ENCODE measurements at regions not wholly inside any gene's neighbourhood (a gene's known extent, or its start where the extent isn't known, plus 50 kb on each side); places are given as distances from the start of the nearest gene placed in this dataset.

DNA sequence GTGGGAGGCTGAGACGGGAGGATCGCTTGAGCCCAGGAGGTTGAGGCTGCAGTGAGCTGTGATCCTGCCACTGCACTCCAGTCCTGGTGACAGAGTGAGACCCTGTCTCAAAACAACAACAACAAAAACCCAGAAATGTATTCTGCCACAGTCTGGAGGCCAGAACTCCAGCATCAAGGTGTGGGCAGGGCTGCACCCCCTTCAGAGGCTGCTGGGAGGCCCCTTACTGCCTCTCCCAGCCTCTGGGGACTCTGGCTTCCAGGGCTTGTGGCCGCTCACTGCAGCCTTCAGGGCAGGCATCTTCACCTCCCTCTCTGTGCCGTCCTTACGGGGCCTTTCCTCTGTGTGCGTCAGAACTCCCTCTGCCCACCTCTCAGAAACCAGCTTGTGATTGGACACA is 209.4 kb upstream of the GSE1 start:
- DNase-seq (ENCODE audit: low spot score), result no peak

DNA sequence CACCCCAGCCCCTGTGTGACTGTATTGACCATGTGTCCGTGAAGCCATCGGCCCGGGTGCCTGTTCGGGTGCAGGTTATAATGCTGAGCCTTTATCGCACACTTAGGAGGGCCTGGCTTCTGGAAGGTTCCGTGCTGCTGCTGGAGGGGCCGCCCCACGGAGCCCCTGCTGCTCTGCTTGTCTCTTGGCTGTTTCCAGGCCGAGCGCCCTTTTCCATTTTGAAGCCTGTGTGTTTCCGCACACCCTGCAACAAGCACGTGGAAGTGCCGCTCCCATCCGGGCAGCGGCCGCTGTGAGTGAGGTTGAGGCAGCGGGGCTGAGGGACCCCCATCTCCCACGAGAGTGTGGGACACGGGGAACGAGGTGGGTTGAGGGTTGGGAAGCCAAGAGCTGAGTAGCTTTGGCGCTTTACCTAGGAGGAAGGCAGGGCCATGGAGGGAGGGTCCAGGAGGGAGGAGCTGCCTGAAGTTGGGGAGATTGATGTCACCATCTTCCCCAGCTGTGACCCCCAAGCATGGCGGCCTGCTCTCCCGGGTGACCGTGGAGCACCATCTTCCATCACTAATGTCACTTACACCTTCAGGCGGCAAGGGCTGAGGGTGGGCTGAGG is 200.1 kb upstream of the GSE1 start:
- DNase-seq (ENCODE audit: low spot score), result no peak

DNA sequence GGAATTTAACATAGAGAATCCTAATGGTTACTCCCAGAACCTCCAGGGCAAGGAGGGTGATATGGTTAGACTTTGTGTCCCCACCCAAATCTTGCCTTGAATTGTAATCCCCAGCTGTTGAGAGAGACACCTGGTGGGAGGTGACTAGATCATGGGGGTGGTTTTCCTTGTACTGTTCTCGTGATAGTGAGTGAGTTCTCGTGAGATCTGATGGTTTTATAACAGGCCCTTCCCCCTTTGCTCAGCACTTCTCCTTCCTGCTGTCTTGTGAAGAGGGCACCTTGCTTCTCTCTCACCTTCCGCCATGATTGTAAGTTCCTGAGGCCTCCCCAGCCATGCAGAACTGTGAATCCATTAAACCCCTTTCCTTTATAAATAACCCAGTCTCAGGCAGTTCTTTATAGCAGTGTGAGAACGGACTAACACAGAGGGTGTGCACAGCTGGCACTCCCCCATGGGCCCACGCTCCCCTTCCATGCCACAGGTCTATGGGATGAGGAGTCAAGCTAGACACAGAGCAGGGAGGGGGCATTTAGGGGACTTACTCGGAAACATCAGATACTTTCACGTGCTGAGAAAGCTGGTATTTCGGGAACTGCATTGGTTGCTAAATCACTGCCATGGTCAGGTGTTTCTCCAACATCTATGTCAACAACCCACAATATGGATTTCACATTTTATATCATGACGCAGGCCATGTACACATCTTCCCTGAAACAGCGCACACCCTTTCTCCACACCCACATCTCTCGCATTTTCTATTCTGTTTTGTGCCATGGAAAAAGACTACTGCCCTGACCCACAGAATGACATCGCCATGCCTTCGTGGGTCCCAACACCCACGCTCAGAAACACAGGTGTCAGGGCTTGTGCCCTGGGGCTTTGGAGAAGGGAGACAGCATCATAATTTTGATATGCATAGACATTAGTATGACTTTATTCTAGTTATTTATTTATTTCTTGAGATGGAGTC is 199.1 kb upstream of the GSE1 start:
- no peak for DNase-seq (ENCODE audit: low spot score)

DNA sequence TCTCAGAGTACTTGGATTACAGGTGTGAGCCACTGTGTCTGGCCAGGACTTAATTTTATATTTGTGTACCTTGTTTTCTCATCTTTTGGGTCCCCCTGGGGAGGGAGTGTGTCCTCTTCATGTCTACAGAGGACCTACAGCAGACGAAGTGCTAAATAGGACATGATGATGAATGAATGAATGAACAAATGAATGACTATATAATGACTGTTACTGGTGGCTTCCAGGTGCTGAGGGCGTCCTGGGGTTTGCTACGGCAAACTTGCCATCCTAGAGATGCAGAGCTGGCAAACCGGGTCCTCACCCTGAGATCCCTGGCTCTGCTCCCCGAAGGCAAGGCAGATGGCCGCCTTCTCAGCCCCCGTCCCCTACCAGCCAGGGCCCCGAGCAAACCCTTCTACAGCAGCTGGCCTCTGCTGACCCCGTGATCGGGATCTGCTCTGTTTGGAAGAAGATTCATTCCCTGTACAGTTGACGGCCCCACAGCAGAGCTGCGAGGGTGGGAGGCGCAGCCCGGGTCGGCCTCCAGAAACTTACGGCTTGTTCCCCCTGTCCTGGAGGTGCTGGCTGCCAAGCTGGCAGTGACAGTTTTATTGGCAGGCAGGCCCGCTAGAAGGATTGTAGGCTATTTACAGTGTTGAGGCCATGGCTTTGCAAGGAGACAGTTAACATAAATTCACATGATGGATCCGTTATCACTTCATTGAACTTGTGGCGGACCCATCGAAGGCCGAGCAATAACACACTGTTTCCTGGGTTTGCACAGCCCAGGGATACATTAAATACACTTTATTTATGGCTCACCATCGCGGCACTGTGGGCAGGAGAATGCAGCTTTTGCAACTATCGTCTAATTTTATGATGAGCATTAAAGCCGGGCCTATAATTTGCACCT is 197.7 kb upstream of the GSE1 start:
- no peak for DNase-seq (ENCODE audit: low spot score)

DNA sequence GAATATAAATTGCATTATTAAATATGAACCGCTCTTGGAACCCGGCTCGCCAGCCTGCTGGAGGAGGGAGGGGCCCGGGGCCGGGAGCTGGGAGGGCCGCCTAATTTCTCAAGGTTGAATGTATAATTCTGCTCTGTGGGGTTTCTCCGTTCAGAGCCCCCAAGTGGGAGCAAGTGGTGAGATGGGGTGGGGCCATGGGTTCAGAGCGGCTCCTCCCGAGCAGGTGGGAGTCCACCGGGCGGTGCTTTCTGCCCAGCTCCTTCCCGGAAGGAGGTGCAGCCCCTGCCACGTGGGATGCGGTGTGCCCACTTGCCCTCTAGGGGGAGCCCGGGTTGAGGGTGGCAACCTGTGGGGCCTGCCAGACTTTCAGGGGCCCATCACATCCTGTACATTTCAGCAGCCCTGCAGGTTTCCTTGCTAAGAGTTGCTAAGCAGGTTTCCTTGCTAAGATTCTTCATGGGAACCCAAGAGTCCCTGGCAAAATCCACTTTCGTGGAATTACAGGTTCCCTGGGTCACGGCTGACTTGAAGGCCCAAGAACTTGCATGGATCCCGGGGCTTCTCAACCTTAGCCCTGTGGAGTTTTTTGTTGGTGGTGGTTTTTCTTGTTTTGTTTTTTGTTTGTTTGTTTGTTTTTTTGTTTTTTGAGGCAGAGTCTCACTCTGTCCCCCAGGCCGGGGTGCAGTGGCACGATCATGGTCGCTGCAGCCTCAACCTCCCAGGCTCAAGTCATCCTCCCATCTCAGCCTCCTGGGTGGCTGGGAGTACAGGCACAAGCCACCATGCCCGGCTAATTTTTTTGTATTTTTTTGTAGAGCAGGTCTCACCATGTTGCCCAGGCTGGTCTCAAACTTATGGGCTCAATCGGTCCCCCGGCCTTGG is 196.7 kb upstream of the GSE1 start:
- DNase-seq (ENCODE audit: low spot score), result peak; percentile 73

DNA sequence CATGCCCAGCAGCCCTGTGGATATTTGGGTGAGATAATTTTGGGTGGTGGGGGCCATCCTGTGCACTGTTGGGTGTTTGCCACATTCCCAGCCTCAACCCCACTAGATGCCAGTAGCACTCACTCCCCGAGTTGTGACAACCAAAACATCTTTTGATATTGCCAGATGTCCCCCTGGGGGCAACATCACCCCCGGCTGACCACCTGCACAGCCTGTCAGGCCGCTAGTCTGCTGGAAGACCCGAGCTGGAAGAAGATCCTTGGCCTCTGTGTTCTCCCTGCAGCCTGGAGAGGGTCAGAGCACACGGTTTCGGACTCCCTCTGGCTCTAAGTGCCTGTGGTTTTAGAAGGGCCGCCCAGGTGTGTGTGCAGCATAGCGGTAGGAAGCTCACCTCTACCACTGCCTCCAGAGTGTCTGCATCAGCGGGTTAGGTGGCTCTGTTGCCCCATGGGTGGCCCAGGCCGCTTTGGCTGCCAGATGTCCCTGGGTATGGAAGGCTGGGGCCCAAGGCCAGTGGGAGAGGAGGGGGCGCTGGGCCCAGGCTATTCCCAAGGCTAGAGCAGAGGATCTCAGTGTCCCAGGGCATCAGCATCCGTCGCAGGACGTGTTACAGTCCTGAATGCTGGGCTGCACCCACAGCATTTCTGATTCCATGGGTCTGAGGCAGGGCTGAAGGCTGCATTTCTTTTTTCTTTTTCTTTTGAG is 195.8 kb upstream of the GSE1 start:
- no peak for DNase-seq (ENCODE audit: low spot score)

DNA sequence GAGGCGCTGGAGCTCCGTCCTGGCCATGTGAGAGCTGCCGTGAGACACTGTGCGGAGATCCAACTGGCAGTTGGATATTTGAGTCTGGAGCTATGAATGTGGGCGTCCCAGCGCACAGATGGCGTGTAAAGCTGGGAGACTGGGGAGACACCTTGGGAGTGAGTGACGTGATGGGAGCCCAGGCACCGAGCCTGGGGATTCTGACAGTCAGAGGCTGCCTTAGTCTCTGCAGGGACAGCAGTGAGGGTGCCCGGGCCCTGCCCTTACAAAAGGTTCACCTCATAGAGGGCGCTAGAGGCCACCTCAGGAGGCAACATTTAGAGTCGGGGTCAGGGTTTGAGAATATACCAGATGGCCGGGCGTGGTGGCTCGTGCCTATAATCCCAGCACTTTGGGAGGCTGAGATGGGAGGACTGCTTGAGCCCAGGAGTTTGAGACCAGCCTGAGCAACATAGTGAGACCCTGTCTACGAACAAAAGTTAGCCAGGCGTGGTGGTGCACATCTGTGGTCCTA is 194.1 kb upstream of the GSE1 start:
- no peak for DNase-seq (ENCODE audit: low spot score)

DNA sequence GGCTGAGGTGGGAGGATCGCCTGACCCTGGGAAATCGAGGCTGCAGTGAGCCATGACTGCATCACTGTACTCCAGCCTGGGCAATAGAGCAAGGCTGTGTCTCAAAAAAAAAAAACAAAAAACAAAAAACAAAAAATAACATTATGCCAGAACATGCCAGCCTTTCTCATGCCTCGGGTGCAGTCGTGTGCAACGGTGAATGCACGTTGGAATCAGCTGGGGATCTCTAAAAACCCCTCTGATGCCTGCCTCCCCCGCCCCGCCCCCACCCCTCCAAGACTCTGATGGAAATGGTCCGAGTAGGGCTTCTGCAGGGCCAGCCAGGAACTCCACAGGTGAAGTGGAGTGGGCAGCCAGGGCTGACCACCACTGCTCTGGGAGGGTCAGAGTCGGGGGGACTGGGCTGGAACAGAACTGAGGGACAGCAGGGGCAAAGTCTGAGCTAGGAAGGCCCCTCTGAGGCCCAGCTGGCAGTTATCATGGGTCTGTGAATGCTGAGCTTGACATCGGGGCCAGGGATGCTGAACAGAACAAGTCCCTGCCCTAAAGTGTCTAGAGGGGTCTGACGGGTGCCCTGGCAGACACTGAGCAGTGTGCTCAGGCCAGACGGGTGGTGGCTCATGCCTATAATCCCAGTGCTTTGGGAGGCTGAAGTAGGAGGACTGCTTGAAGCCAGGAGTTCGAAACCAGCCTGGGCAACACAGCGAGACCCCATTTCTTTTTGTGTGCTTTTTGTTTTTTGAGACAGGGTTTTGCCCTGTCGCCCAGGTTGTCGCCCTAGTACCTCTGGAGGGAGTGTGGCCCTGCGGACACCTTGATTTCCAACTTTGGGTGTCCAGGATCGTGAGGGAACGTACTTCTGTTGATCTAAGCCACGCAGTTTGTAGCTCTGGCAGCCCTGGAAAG is 193.4 kb upstream of the GSE1 start:
- DNase-seq (ENCODE audit: low spot score), result no peak

DNA sequence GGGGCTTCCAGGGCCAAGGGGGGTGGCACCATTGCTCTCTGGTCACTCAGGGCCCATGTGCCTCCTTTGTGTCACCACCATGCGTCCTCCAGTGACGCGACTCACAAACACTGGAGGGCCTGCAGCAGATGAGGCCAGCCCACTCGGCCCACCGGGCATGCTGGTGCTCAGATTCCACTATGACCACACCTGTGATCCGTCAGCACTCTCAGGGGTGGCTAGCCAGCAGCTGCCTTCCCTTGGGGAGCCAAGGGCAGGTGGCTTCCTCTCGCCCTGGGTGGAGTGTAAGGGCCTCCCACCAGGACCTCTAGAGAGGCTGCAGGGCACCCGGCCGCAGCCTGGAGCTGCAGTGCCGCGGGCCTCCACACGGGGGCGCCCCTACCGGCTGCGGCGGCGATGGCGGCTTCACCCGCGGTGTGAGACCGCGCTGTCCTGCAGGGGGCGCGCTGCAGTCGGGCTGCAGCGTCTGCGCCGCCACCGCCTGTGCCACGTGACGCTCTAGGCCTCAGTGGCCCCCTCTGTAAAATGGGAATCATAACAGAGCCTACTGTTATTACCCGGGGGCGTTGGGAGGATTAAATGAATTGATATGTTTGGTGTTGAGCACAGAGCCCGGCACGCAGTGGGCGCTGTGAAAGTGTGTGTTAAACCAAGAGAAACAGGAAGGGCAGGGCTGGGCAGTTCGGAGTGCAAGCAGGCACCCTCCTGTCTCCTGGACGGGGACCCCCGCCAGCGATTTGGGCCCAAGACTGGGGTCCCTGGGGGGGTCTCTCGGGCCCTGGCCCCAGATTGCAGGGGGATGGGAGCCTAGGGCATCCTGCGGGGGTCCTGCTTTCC is 192.4 kb upstream of the GSE1 start:
- DNase-seq (ENCODE audit: low spot score), result peak; percentile 86

DNA sequence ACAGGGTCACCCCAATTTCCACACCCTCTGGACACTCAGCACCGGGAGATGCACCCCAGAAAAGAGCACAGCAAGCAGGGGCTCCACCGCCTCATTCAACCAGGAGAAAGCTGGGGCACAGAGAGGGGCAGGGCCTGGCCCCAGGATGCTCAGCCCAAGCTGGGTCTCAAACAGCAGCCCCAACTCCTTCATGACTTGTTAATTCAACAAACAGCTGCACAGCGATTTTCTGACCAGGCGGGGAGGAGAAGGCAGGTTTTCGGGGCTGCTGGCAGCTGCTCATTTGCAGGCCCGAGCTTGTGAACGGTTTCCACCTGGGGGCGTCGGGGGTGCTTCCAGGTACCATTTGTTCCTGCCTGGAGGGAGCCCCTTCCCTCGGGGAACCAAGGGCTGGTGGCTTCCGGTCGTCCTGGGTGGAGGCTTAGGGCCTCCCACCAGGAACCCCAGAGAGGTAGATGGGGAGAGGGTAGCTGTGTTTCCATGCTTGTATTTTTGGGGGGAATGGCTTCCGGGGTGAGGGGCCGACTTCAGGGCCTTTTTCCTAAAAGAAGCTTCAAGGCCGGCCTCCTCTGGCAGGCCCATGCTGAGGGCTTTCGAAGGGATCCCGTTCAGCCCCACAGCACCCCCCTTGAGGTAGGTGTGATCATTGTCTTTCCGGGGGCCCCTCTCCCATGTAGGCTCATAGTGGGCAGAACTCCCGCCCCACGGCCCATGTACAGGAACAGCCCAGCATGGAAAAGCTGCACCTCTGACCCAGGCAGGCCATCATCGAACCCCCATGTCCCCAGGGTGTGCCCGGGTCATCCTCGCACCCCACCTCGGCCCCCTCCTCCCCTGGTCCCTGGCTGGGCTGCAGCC is 191.6 kb upstream of the GSE1 start:
- DNase-seq (ENCODE audit: low spot score), result no peak

DNA sequence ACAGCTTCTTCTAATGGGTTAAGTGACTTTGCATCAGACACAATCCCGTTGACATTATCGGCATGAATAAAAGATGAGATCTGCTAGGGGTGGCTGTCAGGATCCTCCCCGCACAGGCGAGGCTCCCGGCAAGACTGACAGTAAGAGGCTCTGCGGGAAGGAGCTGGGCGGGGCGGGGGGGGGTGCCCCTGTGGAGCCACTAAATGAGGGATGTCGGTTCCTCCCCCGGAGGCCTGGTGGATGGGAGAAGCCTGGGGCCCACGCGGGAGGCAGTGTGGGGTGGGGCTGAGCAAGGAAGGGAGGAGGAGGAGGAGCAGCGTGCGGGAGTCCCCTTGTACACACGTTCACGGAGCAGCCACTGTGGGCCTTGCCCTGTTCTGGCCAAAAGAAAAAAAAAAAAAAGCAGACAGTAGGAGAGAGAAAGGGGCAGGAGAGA is 190.9 kb upstream of the GSE1 start:
- DNase-seq (ENCODE audit: low spot score), result no peak

DNA sequence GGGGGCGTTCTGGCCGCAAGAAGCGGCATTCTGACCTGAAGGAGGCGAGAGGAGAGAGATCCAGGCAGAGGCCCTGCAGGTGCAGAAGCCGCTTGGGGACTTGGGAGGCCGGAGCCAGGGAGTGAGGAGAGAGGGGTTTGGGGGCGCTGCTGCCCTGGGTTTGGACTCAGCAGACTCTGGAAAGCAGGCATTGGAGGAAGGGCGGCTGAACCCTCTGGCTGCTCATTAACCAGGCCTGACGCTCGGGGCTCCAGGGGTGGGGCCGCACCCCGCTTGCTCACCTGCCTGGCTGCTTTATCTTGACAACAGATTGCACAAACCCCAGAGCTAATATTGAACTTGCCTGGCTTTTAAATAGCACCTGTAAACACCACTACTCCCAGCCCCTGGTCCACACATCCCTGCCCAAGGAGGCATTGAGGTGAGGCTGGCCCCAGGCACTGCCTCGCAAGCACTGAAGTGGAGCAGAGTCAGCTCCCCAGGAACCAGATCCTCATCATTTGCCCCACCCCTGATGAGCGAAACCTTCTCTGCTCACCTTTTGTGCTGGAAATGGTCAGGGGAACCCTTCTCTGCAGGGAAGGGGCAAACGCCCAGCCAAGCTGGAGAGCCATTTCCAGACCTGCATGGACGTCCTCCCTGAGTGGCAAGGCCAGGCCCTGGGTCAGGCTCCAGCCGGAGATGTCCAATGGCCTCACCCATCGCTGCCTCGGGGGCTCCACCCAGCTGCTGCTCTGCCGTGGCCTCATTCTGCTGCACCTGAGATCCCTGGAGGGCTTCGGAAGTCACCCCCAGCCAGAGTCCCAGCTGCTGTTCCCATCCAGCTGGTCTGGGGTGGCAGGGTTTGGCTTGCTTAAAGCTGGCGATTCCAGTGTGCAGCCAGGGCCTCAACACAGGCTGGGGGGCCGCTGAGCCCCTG is 190.2 kb upstream of the GSE1 start:
- DNase-seq (ENCODE audit: low spot score), result no peak

DNA sequence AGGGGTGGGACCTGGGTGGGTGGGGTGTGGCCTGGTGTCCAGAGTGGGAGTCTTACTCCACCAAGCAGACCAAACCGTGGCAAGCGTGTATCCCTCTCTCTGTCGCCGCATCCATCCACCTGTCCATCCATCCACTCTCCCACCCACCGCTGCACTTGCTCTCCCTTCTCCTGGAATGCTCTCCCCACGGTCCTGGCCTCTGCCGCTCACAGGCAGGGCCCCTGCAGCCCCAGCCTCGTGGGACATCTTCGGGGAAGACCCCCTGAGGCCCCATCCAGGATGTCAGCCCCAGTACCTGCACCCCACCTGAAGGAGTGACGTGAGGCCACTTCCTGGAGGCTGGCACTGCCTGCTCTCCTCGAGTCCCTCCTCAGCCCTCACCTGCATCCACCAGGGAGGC is 189.5 kb upstream of the GSE1 start:
- no peak for DNase-seq (ENCODE audit: low spot score)

DNA sequence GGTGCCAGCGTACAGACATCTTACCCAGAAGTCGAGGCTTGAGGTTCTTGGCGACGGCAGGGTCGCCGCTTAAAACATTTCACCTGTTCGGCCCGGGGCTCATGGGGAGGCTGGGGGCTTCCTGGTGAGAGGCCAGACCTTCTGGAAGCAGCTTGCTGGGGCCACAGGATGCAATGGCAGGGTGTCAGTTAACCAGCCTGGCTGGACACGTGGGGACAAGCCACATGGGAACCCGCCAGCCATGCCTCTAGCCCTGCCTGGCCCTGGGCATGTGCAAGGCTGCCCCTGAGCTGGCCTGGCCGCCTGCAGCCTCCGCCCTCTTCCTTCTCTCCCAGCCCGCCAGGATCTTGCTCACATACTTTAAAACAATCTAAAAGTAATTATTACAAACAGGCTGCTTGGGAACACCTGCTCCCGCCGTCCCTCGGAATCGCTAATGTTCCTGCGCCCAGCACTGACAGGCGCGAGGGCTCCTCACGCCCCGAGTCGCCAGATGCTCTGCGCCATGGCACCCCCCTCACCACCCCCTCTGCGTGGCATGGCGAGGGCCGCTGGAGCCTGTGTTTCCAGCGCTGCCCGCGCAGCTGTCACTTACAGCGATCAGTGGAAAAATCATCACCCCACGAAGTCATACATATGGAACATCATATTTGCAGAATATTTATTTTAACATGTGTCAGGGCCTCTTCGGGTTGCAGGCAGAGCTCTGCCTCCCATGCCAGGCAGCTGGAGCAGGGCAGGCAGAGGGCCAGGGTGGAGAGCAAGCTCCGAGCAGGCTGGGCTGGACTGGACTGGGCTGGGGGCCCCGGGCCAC is 188.7 kb upstream of the GSE1 start:
- DNase-seq (ENCODE audit: low spot score), result no peak

DNA sequence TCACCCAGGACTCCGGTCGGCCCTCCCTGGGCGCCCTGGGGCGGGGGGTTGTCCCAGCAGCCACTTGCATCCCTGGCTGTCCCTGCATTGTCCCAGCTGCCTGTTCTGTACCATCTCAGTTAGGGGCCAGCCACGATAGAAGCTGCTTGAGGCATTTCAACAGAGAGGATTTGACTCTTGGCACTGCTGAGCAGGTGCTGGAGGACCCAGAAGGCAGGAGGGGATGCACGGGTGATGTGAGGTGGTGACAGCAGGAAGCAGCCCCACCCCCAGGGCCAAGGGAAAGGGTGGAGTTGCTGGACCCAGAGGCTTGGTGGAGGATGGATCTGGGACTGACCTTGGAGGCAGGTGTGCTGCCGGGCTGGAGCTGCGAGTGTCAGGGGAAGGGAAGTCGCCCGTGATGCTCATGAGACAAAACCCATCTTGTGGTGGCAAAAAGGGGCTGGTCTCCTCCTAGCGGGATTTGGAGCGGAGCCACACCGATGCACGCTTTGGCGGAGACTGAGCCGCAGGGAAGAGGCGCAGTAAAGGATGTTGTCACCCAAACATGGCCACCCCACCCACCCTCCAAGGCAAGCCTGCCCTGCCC is 188.0 kb upstream of the GSE1 start:
- DNase-seq (ENCODE audit: low spot score), result no peak

All from germinal center (tissue), 1 donor.